ENCODE measurements at regions not wholly inside any gene's neighbourhood (a gene's known extent, or its start where the extent isn't known, plus 50 kb on each side); places are given as distances from the start of the nearest gene placed in this dataset.

GRCh38 chr3:170768334-170768801 is 101.6 kb downstream of the RPL22L1 start (continued):
- TF ChIP-seq AFF1 (IDR thresholded peaks at IDR 0.05; ENCODE audit: low read depth in 1 of 2, partially characterized antibody in 2 of 2), result no peak
- TF ChIP-seq DPF2 (IDR thresholded peaks at IDR 0.05), result no peak
- no peak for TF ChIP-seq WHSC1 (IDR thresholded peaks at IDR 0.05; ENCODE audit: low read length)
- no peak for TF ChIP-seq BRD4 (IDR thresholded peaks at IDR 0.05)
- TF ChIP-seq SMARCC2 (IDR thresholded peaks at IDR 0.05; ENCODE audit: low read depth), result no peak
- no peak for TF ChIP-seq ZNF253 (CRISPR knock-in tag; conservative IDR thresholded peaks at IDR 0.05)
- no peak for TF ChIP-seq NR2C1 (IDR thresholded peaks at IDR 0.05)
- 0 out of 2 replicates have a peak, but pooled peaks have one; percentile 19 for TF ChIP-seq NR2C1 (tag; IDR thresholded peaks at IDR 0.05)
- TF ChIP-seq ZNF655 (CRISPR knock-in tag; IDR thresholded peaks at IDR 0.05), result no peak
- no peak for TF ChIP-seq NFE2L1 (tag; IDR thresholded peaks at IDR 0.05; ENCODE audit: borderline replicate concordance, low read depth)
- TF ChIP-seq CBX5 (IDR thresholded peaks at IDR 0.05; ENCODE audit: borderline replicate concordance, low read depth), result no peak
- TF ChIP-seq ZFPM2 (CRISPR knock-in tag; IDR thresholded peaks at IDR 0.05), result no peak
- no peak for TF ChIP-seq ZNF695 (CRISPR knock-in tag; IDR thresholded peaks at IDR 0.05)
- TF ChIP-seq POLR3G (IDR thresholded peaks at IDR 0.05; ENCODE audit: extremely low read depth, insufficient read length, insufficient replicate concordance), result no peak
- no peak for TF ChIP-seq MEF2A (IDR thresholded peaks at IDR 0.05; ENCODE audit: control insufficient read depth, low read depth, low read length)
- TF ChIP-seq XRCC4 (IDR thresholded peaks at IDR 0.05; ENCODE audit: extremely low read depth, insufficient read depth, insufficient read length), result no peak
- no peak for TF ChIP-seq SETDB1 (IDR thresholded peaks at IDR 0.05; ENCODE audit: low read length)
- no peak for TF ChIP-seq TCF15 (CRISPR knock-in tag; IDR thresholded peaks at IDR 0.05)
- no peak for TF ChIP-seq ZNF57 (CRISPR knock-in tag; IDR thresholded peaks at IDR 0.05)
- TF ChIP-seq HIVEP1 (CRISPR knock-in tag; IDR thresholded peaks at IDR 0.05), result peak; percentile 6; the same call in 1 of the 2 replicates
- no peak for TF ChIP-seq ARID1B (IDR thresholded peaks at IDR 0.05)
- peak; percentile 43 for TF ChIP-seq FOSL1 (tag; conservative IDR thresholded peaks at IDR 0.05)
- no peak for TF ChIP-seq ZNF24 (IDR thresholded peaks at IDR 0.05)
- TF ChIP-seq OTX1 (CRISPR knock-in tag; IDR thresholded peaks at IDR 0.05), result no peak
- no peak for TF ChIP-seq IRF9 (tag; IDR thresholded peaks at IDR 0.05)
- no peak for TF ChIP-seq ZNF12 (CRISPR knock-in tag; IDR thresholded peaks at IDR 0.05)

All from K562 (cell line).